NCI-H1092 (cell line): ENCODE measurements at regions not wholly inside any gene's neighbourhood (a gene's known extent, or its start where the extent isn't known, plus 50 kb on each side); places are given as distances from the start of the nearest gene placed in this dataset.

Source experiments
- DNase-seq: peaks from one replicate; lab custom pipeline; 2025; lab: John Stamatoyannopoulos, UW

- no peak for DNase-seq
Measured at GRCh38 chr22:47284360-47284759, 521.9 kb downstream of the TBC1D22A start.

- DNase-seq = no peak
Measured at GRCh38 chr22:47283616-47284270, 521.3 kb downstream of the TBC1D22A start.

- no peak for DNase-seq
Measured at GRCh38 chr22:47282851-47283250, 520.4 kb downstream of the TBC1D22A start.

- DNase-seq = no peak
Measured at GRCh38 chr22:47282366-47282765, 519.9 kb downstream of the TBC1D22A start.

GRCh38 chr22:47281126-47282106 is 519.0 kb downstream of the TBC1D22A start:
- no peak for DNase-seq

- DNase-seq = no peak
Measured at GRCh38 chr22:47280301-47280700, 517.9 kb downstream of the TBC1D22A start.

- DNase-seq = no peak
Measured at GRCh38 chr22:47279746-47280145, 517.3 kb downstream of the TBC1D22A start.

- no peak for DNase-seq
Measured at GRCh38 chr22:47279337-47279736, 516.9 kb downstream of the TBC1D22A start.

- no peak for DNase-seq
Measured at GRCh38 chr22:47278655-47279054, 516.2 kb downstream of the TBC1D22A start.

GRCh38 chr22:47277531-47277930 is 515.1 kb downstream of the TBC1D22A start:
- DNase-seq = no peak

GRCh38 chr22:47276991-47277390 is 514.5 kb downstream of the TBC1D22A start:
- no peak for DNase-seq

GRCh38 chr22:47276450-47276820 is 514.0 kb downstream of the TBC1D22A start:
- DNase-seq = no peak

- no peak for DNase-seq
Measured at GRCh38 chr22:47275605-47276449, 513.4 kb downstream of the TBC1D22A start.

- DNase-seq = no peak
Measured at GRCh38 chr22:47274196-47274595, 511.7 kb downstream of the TBC1D22A start.

- no peak for DNase-seq
Measured at GRCh38 chr22:47270463-47271135, 508.1 kb downstream of the TBC1D22A start.

GRCh38 chr22:47269516-47270088 is 507.2 kb downstream of the TBC1D22A start:
- DNase-seq = no peak

- no peak for DNase-seq
Measured at GRCh38 chr22:47267513-47268282, 505.2 kb downstream of the TBC1D22A start.

- no peak for DNase-seq
Measured at GRCh38 chr22:47266329-47266728, 503.9 kb downstream of the TBC1D22A start.

GRCh38 chr22:47260551-47260950 is 498.1 kb downstream of the TBC1D22A start:
- no peak for DNase-seq

- no peak for DNase-seq
Measured at GRCh38 chr22:47259990-47260389, 497.5 kb downstream of the TBC1D22A start.

- no peak for DNase-seq
Measured at GRCh38 chr22:47259049-47259448, 496.6 kb downstream of the TBC1D22A start.
